ENCODE measurements at regions not wholly inside any gene's neighbourhood (a gene's known extent, or its start where the extent isn't known, plus 50 kb on each side); places are given as distances from the start of the nearest gene placed in this dataset.
"Not testable (repeated sequence)": the region's sequence is repeated elsewhere in the genome, so short reads cannot be mapped to it uniquely, and the experiment has no call there.

- intact Hi-C loops (cut with micrococcal nuclease) = no loop called here
- Mint-ChIP-seq H3K27ac (no peak overlapping the region), H3K4me1 (ENCODE audit: low read depth) (no peaks in the 10 kb centered on the region), H3K36me3 (ENCODE audit: low read depth) (no peaks in the 10 kb centered on the region), H3K27me3 (ENCODE audit: low read depth) (no peaks in the 10 kb centered on the region), H3K4me3 (ENCODE audit: low read depth) (no peak overlapping the region), H3K9me3 (no peaks in the 10 kb centered on the region)
- no peak for DNase-seq (ENCODE audit: low spot score)
Observed at GRCh38 chr9:115301581-115301980, 183.6 kb upstream of the TNC start.

GRCh38 chr9:115305543-115305942 is 187.6 kb upstream of the TNC start:
- Mint-ChIP-seq H3K9me3 (no peaks in the 10 kb centered on the region), H3K27ac (no peak overlapping the region), H3K4me1 (ENCODE audit: low read depth) (no peaks in the 10 kb centered on the region), H3K36me3 (ENCODE audit: low read depth) (no peaks in the 10 kb centered on the region), H3K27me3 (ENCODE audit: low read depth) (no peaks in the 10 kb centered on the region), H3K4me3 (ENCODE audit: low read depth) (no peak overlapping the region)
- no peak for DNase-seq (ENCODE audit: low spot score)
- intact Hi-C loops (cut with micrococcal nuclease) = no loop called here

GRCh38 chr9:115306865-115307264 is 188.9 kb upstream of the TNC start:
- no peaks in the 10 kb centered on the region for H3K27me3 Mint-ChIP-seq (ENCODE audit: low read depth)

GRCh38 chr9:115313545-115313944 is 195.6 kb upstream of the TNC start:
- H3K4me3 Mint-ChIP-seq (ENCODE audit: low read depth) = no peak overlapping the region
- intact Hi-C loops (cut with micrococcal nuclease) = no loop called here

More at GRCh38 chr9:115306865-115307264, 188.9 kb upstream of the TNC start:
- no peaks in the 10 kb centered on the region for H3K36me3 Mint-ChIP-seq (ENCODE audit: low read depth)
- DNase-seq (ENCODE audit: low spot score) = no peak
- no peaks in the 10 kb centered on the region for H3K9me3 Mint-ChIP-seq
- no peak overlapping the region for H3K27ac Mint-ChIP-seq
- no peak overlapping the region for H3K4me3 Mint-ChIP-seq (ENCODE audit: low read depth)
- intact Hi-C loops (cut with micrococcal nuclease) = no loop called here
- no peaks in the 10 kb centered on the region for H3K4me1 Mint-ChIP-seq (ENCODE audit: low read depth)

GRCh38 chr9:115326461-115326860 is 208.5 kb upstream of the TNC start:
- Mint-ChIP-seq H3K36me3 (ENCODE audit: low read depth) (no peaks in the 10 kb centered on the region), H3K9me3 (no peaks in the 10 kb centered on the region), H3K4me1 (ENCODE audit: low read depth) (no peaks in the 10 kb centered on the region), H3K4me3 (ENCODE audit: low read depth) (no peak overlapping the region), H3K27ac (no peak overlapping the region), H3K27me3 (ENCODE audit: low read depth) (no peaks in the 10 kb centered on the region)
- no peak for DNase-seq (ENCODE audit: low spot score)
- intact Hi-C loops (cut with micrococcal nuclease) = no loop called here

More at GRCh38 chr9:115313545-115313944, 195.6 kb upstream of the TNC start:
- Mint-ChIP-seq H3K27ac (no peak overlapping the region), H3K4me1 (ENCODE audit: low read depth) (no peaks in the 10 kb centered on the region), H3K36me3 (ENCODE audit: low read depth) (no peaks in the 10 kb centered on the region), H3K27me3 (ENCODE audit: low read depth) (no peaks in the 10 kb centered on the region), H3K9me3 (peaks cover 5% of the 10 kb centered on the region)
- no peak for DNase-seq (ENCODE audit: low spot score)

- no peaks in the 10 kb centered on the region for H3K4me1 Mint-ChIP-seq (ENCODE audit: low read depth)
- no peak for DNase-seq (ENCODE audit: low spot score)
- no peaks in the 10 kb centered on the region for H3K27me3 Mint-ChIP-seq (ENCODE audit: low read depth)
- intact Hi-C loops (cut with micrococcal nuclease) = no loop called here
- no peak overlapping the region for H3K4me3 Mint-ChIP-seq (ENCODE audit: low read depth)
- no peaks in the 10 kb centered on the region for H3K9me3 Mint-ChIP-seq
- H3K36me3 Mint-ChIP-seq (ENCODE audit: low read depth) = no peaks in the 10 kb centered on the region
- H3K27ac Mint-ChIP-seq = no peak overlapping the region
Observed at GRCh38 chr9:115327436-115328122, 209.6 kb upstream of the TNC start.

- H3K27me3 Mint-ChIP-seq (ENCODE audit: low read depth) = no peaks in the 10 kb centered on the region
- H3K27ac Mint-ChIP-seq = no peak overlapping the region
- H3K9me3 Mint-ChIP-seq = no peaks in the 10 kb centered on the region
- H3K4me3 Mint-ChIP-seq (ENCODE audit: low read depth) = no peak overlapping the region
- no peaks in the 10 kb centered on the region for H3K36me3 Mint-ChIP-seq (ENCODE audit: low read depth)
- no peak for DNase-seq (ENCODE audit: low spot score)
- H3K4me1 Mint-ChIP-seq (ENCODE audit: low read depth) = no peaks in the 10 kb centered on the region
- intact Hi-C loops (cut with micrococcal nuclease) = no loop called here
Observed at GRCh38 chr9:115328228-115328627, 210.3 kb upstream of the TNC start.

GRCh38 chr9:115328677-115329076 is 210.7 kb upstream of the TNC start:
- Mint-ChIP-seq H3K27ac (no peak overlapping the region), H3K9me3 (no peaks in the 10 kb centered on the region), H3K4me3 (ENCODE audit: low read depth) (no peak overlapping the region), H3K36me3 (ENCODE audit: low read depth) (no peaks in the 10 kb centered on the region), H3K27me3 (ENCODE audit: low read depth) (no peaks in the 10 kb centered on the region), H3K4me1 (ENCODE audit: low read depth) (no peaks in the 10 kb centered on the region)
- DNase-seq (ENCODE audit: low spot score) = no peak
- intact Hi-C loops (cut with micrococcal nuclease) = no loop called here

- Mint-ChIP-seq H3K27me3 (ENCODE audit: low read depth) (no peaks in the 10 kb centered on the region), H3K27ac (no peak overlapping the region), H3K36me3 (ENCODE audit: low read depth) (no peaks in the 10 kb centered on the region), H3K4me3 (ENCODE audit: low read depth) (no peak overlapping the region), H3K9me3 (no peaks in the 10 kb centered on the region), H3K4me1 (ENCODE audit: low read depth) (no peaks in the 10 kb centered on the region)
- intact Hi-C loops (cut with micrococcal nuclease) = no loop called here
- DNase-seq (ENCODE audit: low spot score) = no peak
Observed at GRCh38 chr9:115333277-115334070, 215.5 kb upstream of the TNC start.

- Mint-ChIP-seq H3K27ac (no peak overlapping the region), H3K4me1 (ENCODE audit: low read depth) (no peaks in the 10 kb centered on the region), H3K4me3 (ENCODE audit: low read depth) (no peak overlapping the region), H3K9me3 (no peaks in the 10 kb centered on the region), H3K36me3 (ENCODE audit: low read depth) (no peaks in the 10 kb centered on the region), H3K27me3 (ENCODE audit: low read depth) (no peaks in the 10 kb centered on the region)
- intact Hi-C loops (cut with micrococcal nuclease) = no loop called here
- DNase-seq (ENCODE audit: low spot score) = no peak
Observed at GRCh38 chr9:115335439-115335838, 217.5 kb upstream of the TNC start.

GRCh38 chr9:115340314-115340713 is 222.4 kb upstream of the TNC start:
- no peak for DNase-seq (ENCODE audit: low spot score)

GRCh38 chr9:115341426-115341825 is 223.5 kb upstream of the TNC start:
- Mint-ChIP-seq H3K27me3 (ENCODE audit: low read depth) (no peaks in the 10 kb centered on the region), H3K4me3 (ENCODE audit: low read depth) (no peak overlapping the region), H3K27ac (no peak overlapping the region), H3K9me3 (no peaks in the 10 kb centered on the region), H3K4me1 (ENCODE audit: low read depth) (no peaks in the 10 kb centered on the region), H3K36me3 (ENCODE audit: low read depth) (no peaks in the 10 kb centered on the region)
- no peak for DNase-seq (ENCODE audit: low spot score)
- intact Hi-C loops (cut with micrococcal nuclease) = no loop called here

More at GRCh38 chr9:115340314-115340713, 222.4 kb upstream of the TNC start:
- intact Hi-C loops (cut with micrococcal nuclease) = no loop called here
- H3K9me3 Mint-ChIP-seq = no peaks in the 10 kb centered on the region
- no peak overlapping the region for H3K27ac Mint-ChIP-seq
- H3K36me3 Mint-ChIP-seq (ENCODE audit: low read depth) = no peaks in the 10 kb centered on the region
- H3K4me1 Mint-ChIP-seq (ENCODE audit: low read depth) = no peaks in the 10 kb centered on the region
- no peaks in the 10 kb centered on the region for H3K27me3 Mint-ChIP-seq (ENCODE audit: low read depth)
- H3K4me3 Mint-ChIP-seq (ENCODE audit: low read depth) = no peak overlapping the region

GRCh38 chr9:115347776-115348175 is 229.8 kb upstream of the TNC start:
- intact Hi-C loops (cut with micrococcal nuclease); DNase-seq (ENCODE audit: low spot score); H3K4me3 Mint-ChIP-seq (ENCODE audit: low read depth); H3K27me3 Mint-ChIP-seq (ENCODE audit: low read depth); H3K9me3 Mint-ChIP-seq; H3K36me3 Mint-ChIP-seq (ENCODE audit: low read depth); H3K4me1 Mint-ChIP-seq (ENCODE audit: low read depth); H3K27ac Mint-ChIP-seq: not testable (repeated sequence)

Data from activated T-helper 2 cell treated with anti-CD3 and anti-CD28 coated beads, Interferon-gamma antibody, Interleukin-2, Interleukin-4, amounts not matched to agents 10 μg/mL and 5 μg/mL and 100 μg/mL, durations not matched to agents 14 hours and 24 hours and 36 hours (primary cell).